Endothelial cell of umbilical vein (primary cell): ENCODE measurements at regions not wholly inside any gene's neighbourhood (a gene's known extent, or its start where the extent isn't known, plus 50 kb on each side); places are given as distances from the start of the nearest gene placed in this dataset.

Experiments
- BruUV-seq: library from RNA; stranded (reverse); fragments of 400-500 nt; replicated peaks from 2 replicates; lab custom pipeline; 2021; lab: Mats Ljungman, UMichigan
- CTCF ChIA-PET: fragments of 300-600, 350-600 bp; sonication (Branson Sonifier 250); formaldehyde crosslinking; loops from one replicate; lab custom pipeline; 2021; ENCODE audit warnings: antibody characterized with exemption, inconsistent platforms; lab: Charles Lee
- POLR2A ChIA-PET: fragments of 300-600, 350-600 bp; sonication (Branson Sonifier 250); formaldehyde crosslinking; loops from one replicate; lab custom pipeline; 2021; ENCODE audit warnings: antibody characterized with exemption, inconsistent platforms; lab: Charles Lee
- DNase-seq: peaks from one replicate; pipeline ENCODE4 v3.0.0-alpha.2; 2011; ENCODE audit warnings: low read depth, low spot score
- FAIRE-seq: peaks from 2 replicates; lab custom pipeline; 2011; peaks lifted over from hg19 to GRCh38; lab: Jason Lieb, UNC
- H2AFZ ChIP-seq: 2 replicates; pipeline ENCODE4 v1.6.0; 2012; ENCODE audit warnings: low read depth, low read length, control low read depth, inconsistent platforms
- H3K27ac ChIP-seq: 2 replicates; pipeline ENCODE4 v1.5.1; 2011; ENCODE audit warnings: low read depth, mild to moderate bottlenecking, control low read depth, low read length, moderate library complexity; ENCODE audit not compliant: insufficient read depth
- H3K27me3 ChIP-seq, 2 experiments: 2 replicates each; pipeline versions ENCODE4 v1.6.0 to v1.6.1; 2011; ENCODE audit warnings: low read length in 2 of 2, mixed read lengths in 1 of 2; ENCODE audit not compliant: control insufficient read depth in 2 of 2, insufficient read depth in 2 of 2
- H3K36me3 ChIP-seq, 2 experiments: 2 replicates in 1 of 2; 3 replicates in 1 of 2; pipeline ENCODE4 v1.5.1; 2011; ENCODE audit warnings: low read length in 2 of 2, mild to moderate bottlenecking in 1 of 2, moderate library complexity in 1 of 2; ENCODE audit not compliant: control insufficient read depth in 2 of 2, insufficient read depth in 2 of 2; ENCODE audit errors: extremely low read depth in 1 of 2
- H3K4me1 ChIP-seq: 3 replicates; pipeline ENCODE4 v1.5.1; 2011; ENCODE audit warnings: mild to moderate bottlenecking, low read length; ENCODE audit not compliant: control insufficient read depth, insufficient read depth; ENCODE audit errors: extremely low read depth
- H3K4me2 ChIP-seq: 2 replicates; pipeline ENCODE4 v1.6.1; 2011; ENCODE audit warnings: low read length, control low read depth, mixed read lengths; ENCODE audit not compliant: insufficient read depth
- H3K4me3 ChIP-seq, 3 experiments: fragments of 200-600 bp in 1 of 3; sonication (generic), shearing (Covaris generic) in 1 of 3; replicated peaks in 1 of 3; 2 replicates each; pipeline ENCODE4 v1.5.1; 2011 to 2016; ENCODE audit warnings: control low read depth in 3 of 3, low read length in 3 of 3, mild to moderate bottlenecking in 2 of 3, inconsistent platforms in 1 of 3, low read depth in 1 of 3, moderate library complexity in 1 of 3; ENCODE audit not compliant: insufficient read depth in 1 of 3
- H3K79me2 ChIP-seq: 2 replicates; pipeline ENCODE4 v1.6.0; 2012; ENCODE audit warnings: low read length, inconsistent platforms; ENCODE audit not compliant: control insufficient read depth, insufficient read depth
- H3K9ac ChIP-seq: replicated peaks from 2 replicates; pipeline ENCODE3; 2011; ENCODE audit warnings: low read length, control low read depth; ENCODE audit not compliant: insufficient read depth; ENCODE audit errors: extremely low read depth
- H3K9me1 ChIP-seq: replicated peaks from 3 replicates; pipeline ENCODE4 v1.6.0; 2011; ENCODE audit warnings: mild to moderate bottlenecking, low read length; ENCODE audit not compliant: control insufficient read depth, insufficient read depth; ENCODE audit errors: extremely low read depth
- H3K9me3 ChIP-seq: replicated peaks from 2 replicates; pipeline ENCODE4 v1.5.1; 2012; ENCODE audit warnings: low read length, inconsistent platforms; ENCODE audit not compliant: control insufficient read depth, insufficient read depth
- H4K20me1 ChIP-seq: replicated peaks from 2 replicates; pipeline ENCODE3; 2011; ENCODE audit warnings: mild to moderate bottlenecking, low read length; ENCODE audit not compliant: control insufficient read depth, insufficient read depth; ENCODE audit errors: extremely low read depth
- CTCF ChIP-seq, 2 donors: IDR thresholded peaks; 1 replicate in 1 of 2; 2 replicates in 1 of 2; pipeline ENCODE4 v1.5.1; 2011; ENCODE audit warnings: low read length in 2 of 2, mild to moderate bottlenecking in 2 of 2, moderate library complexity in 2 of 2, control low read depth in 1 of 2, inconsistent platforms in 1 of 2, low read depth in 1 of 2; ENCODE audit not compliant: insufficient read depth in 1 of 2; ENCODE audit errors: extremely low read depth in 1 of 2
- EZH2 ChIP-seq: IDR thresholded peaks from 2 replicates; pipeline ENCODE4 v1.6.1; 2012; ENCODE audit warnings: borderline replicate concordance, low read depth, mild to moderate bottlenecking, moderate library complexity, low read length, inconsistent platforms; ENCODE audit not compliant: severe bottlenecking
- FOS ChIP-seq: IDR thresholded peaks from 2 replicates; pipeline ENCODE4 v1.6.1; 2011; ENCODE audit warnings: mild to moderate bottlenecking, low read length, moderate library complexity, borderline replicate concordance; ENCODE audit not compliant: insufficient read depth
- GATA2 ChIP-seq: IDR thresholded peaks from 2 replicates; pipeline ENCODE4 v1.7.0; 2011; ENCODE audit warnings: low read depth, mild to moderate bottlenecking, moderate library complexity, mixed read lengths, low read length; ENCODE audit not compliant: insufficient read length, insufficient read depth
- JUN ChIP-seq: IDR thresholded peaks from 2 replicates; pipeline ENCODE4 v1.6.1; 2011; ENCODE audit warnings: borderline replicate concordance, low read depth; ENCODE audit not compliant: insufficient read length, insufficient read depth
- MAX ChIP-seq: IDR thresholded peaks from 2 replicates; pipeline ENCODE4 v1.6.1; 2011; ENCODE audit not compliant: insufficient read depth, insufficient read length
- MYC ChIP-seq: IDR thresholded peaks from one replicate; pipeline ENCODE4 v1.6.1; 2011; ENCODE audit warnings: mild to moderate bottlenecking, low read depth, low read length
- POLR2A ChIP-seq: IDR thresholded peaks from 2 replicates; pipeline ENCODE4 v1.6.1; 2012; ENCODE audit warnings: low read depth, mild to moderate bottlenecking, control low read depth, low read length
- POLR2AphosphoS5 ChIP-seq: IDR thresholded peaks from 2 replicates; pipeline ENCODE4 v1.6.1; 2012; ENCODE audit warnings: low read depth, mild to moderate bottlenecking, control low read depth, low read length, moderate library complexity; ENCODE audit not compliant: insufficient read depth
- dilution Hi-C: fragments of 300-500 bp; cut with MboI; formaldehyde crosslinking; loops from one replicate; pipeline ENCODE4 v1.15.0; 2019; ENCODE audit warnings: low sequenced_read_pairs; ENCODE audit not compliant: extremely low pct_ligation_motif_present
- intact Hi-C: fragments of 100-400 bp; cut with micrococcal nuclease; formaldehyde crosslinking; loops from one replicate; pipeline ENCODE4 v1.10.0; 2022

- no peak overlapping the region for H3K4me3 ChIP-seq
- dilution Hi-C loops (no loop called here), intact Hi-C loops (no loop called here)
- no peak overlapping the region for H2AFZ ChIP-seq
- ChIA-PET CTCF (no interaction called here), POLR2A (no interaction called here)
- FAIRE-seq (no peak), DNase-seq (no peak)
- H3K27me3 ChIP-seq, result no peaks in the 10 kb centered on the region
- H3K36me3 ChIP-seq, result no peaks in the 10 kb centered on the region
- H3K79me2 ChIP-seq, result no peaks in the 10 kb centered on the region
- H3K4me2 ChIP-seq, result no peak overlapping the region
- TF ChIP-seq MAX (no peak), POLR2A (no peak), CTCF (IDR thresholded peaks at IDR 0.05; ENCODE audit: extremely low read depth in 1 of 2, insufficient read depth in 1 of 2, low read depth in 1 of 2, low read length in 2 of 2) (no peak), JUN (no peak), EZH2 (no peak), GATA2 (no peak), POLR2AphosphoS5 (no peak), MYC (no peak), FOS (no peak)
- H4K20me1 ChIP-seq, result no peaks in the 10 kb centered on the region
- no peaks in the 10 kb centered on the region for H3K9me3 ChIP-seq
- no peaks in the 10 kb centered on the region for H3K4me1 ChIP-seq
- no peak overlapping the region for H3K9ac ChIP-seq
- no TSS peak for BruUV-seq
- no peaks in the 10 kb centered on the region for H3K9me1 ChIP-seq
- no peak overlapping the region for H3K27ac ChIP-seq
These were observed 1262.7 kb upstream of the NRXN1 start for GRCh38 chr2:52294628-52295027.
